AG04449 (cell line): ENCODE measurements at regions not wholly inside any gene's neighbourhood (a gene's known extent, or its start where the extent isn't known, plus 50 kb on each side); places are given as distances from the start of the nearest gene placed in this dataset.

Experiments
- CTCF ChIA-PET: fragments of 350-600 bp; formaldehyde crosslinking; extraction: SDS; loops from one replicate; lab custom pipeline; 2021; ENCODE audit warnings: antibody characterized with exemption; lab: Yijun Ruan, JAX
- POLR2A ChIA-PET: fragments of 400-600, 350-600 bp; formaldehyde crosslinking; extraction: SDS; loops from one replicate; lab custom pipeline; 2020; ENCODE audit warnings: antibody characterized with exemption, inconsistent platforms; lab: Yijun Ruan, JAX
- DNase-seq: peaks from one replicate; pipeline ENCODE4 v3.0.0-alpha.2; 2010; ENCODE audit warnings: low read depth, low spot score
- H3K4me3 ChIP-seq: 2 replicates; pipeline ENCODE4 v1.5.1; 2011; ENCODE audit warnings: low read depth, mild to moderate bottlenecking, control low read depth, low read length
- CTCF ChIP-seq: IDR thresholded peaks from one replicate; pipeline ENCODE4 v1.5.1; 2011; ENCODE audit warnings: mild to moderate bottlenecking, moderate library complexity, low read length, control low read depth, inconsistent platforms; ENCODE audit not compliant: insufficient read depth; ENCODE audit errors: missing control alignments

- ChIA-PET POLR2A (no interaction called here), CTCF (no interaction called here)
- DNase-seq: no peak
- no peak for TF ChIP-seq CTCF
- no peak overlapping the region for H3K4me3 ChIP-seq
Observed at GRCh38 chr1:229162825-229163515, 107.9 kb upstream of the RAB4A start.

GRCh38 chr1:229164348-229164747 is 106.6 kb upstream of the RAB4A start:
- no peak for TF ChIP-seq CTCF
- DNase-seq: no peak
- ChIA-PET POLR2A (no interaction called here), CTCF (no interaction called here)
- H3K4me3 ChIP-seq: no peak overlapping the region

- TF ChIP-seq CTCF: no peak
- no peak overlapping the region for H3K4me3 ChIP-seq
- no peak for DNase-seq
- ChIA-PET CTCF (no interaction called here), POLR2A (no interaction called here)
Observed at GRCh38 chr1:229164836-229165735, 105.8 kb upstream of the RAB4A start.

GRCh38 chr1:229167318-229167717 is 103.6 kb upstream of the RAB4A start:
- no peak for DNase-seq
- ChIA-PET CTCF (no interaction called here), POLR2A (no interaction called here)
- H3K4me3 ChIP-seq: no peak overlapping the region
- no peak for TF ChIP-seq CTCF

- no peak for DNase-seq
- CTCF ChIA-PET: interaction anchor here (2.1 kb wide), 1 partner anchor 58 kb away, joined by 5 read pairs; no protein-coding TSS in a partner anchor
- POLR2A ChIA-PET: no interaction called here
Observed at GRCh38 chr1:229169399-229169798, 101.5 kb upstream of the RAB4A start.

More at GRCh38 chr1:229169399-229169798, 101.5 kb upstream of the RAB4A start:
- H3K4me3 ChIP-seq: no peak overlapping the region
- TF ChIP-seq CTCF: no peak
